CD14-positive monocyte (primary cell): ENCODE measurements at regions not wholly inside any gene's neighbourhood (a gene's known extent, or its start where the extent isn't known, plus 50 kb on each side); places are given as distances from the start of the nearest gene placed in this dataset.

ENCODE experiments used
- DNase-seq, 3 donors: peaks; one replicate each; pipeline ENCODE4 v3.0.0-alpha.2; 2011 to 2022
- H2AFZ ChIP-seq: 2 replicates; pipeline ENCODE4 v1.6.0; 2012; ENCODE audit warnings: mild to moderate bottlenecking, low read depth, low read length, inconsistent platforms; ENCODE audit not compliant: insufficient read depth, poor library complexity, severe bottlenecking
- H3K27ac ChIP-seq, 2 donors: 1 replicate in 1 of 2; 2 replicates in 1 of 2; pipeline ENCODE4 v1.5.1; 2012 to 2013; ENCODE audit warnings: low read length in 2 of 2, control low read depth in 1 of 2, inconsistent platforms in 1 of 2, low read depth in 1 of 2, mild to moderate bottlenecking in 1 of 2
- H3K27me3 ChIP-seq, 2 donors: one replicate each; pipeline versions ENCODE4 v1.6.0 to v1.6.1; 2011 to 2013; ENCODE audit warnings: low read length in 2 of 2; ENCODE audit not compliant: control insufficient read depth in 2 of 2, insufficient read depth in 2 of 2
- H3K36me3 ChIP-seq, 2 donors: replicated peaks in 1 of 2; 1 replicate in 1 of 2; 2 replicates in 1 of 2; pipeline versions ENCODE4 v1.5.1 to v1.6.1; 2012 to 2013; ENCODE audit warnings: low read length in 2 of 2, control low read depth in 1 of 2, inconsistent platforms in 1 of 2, mild to moderate bottlenecking in 1 of 2; ENCODE audit not compliant: insufficient read depth in 2 of 2, control insufficient read depth in 1 of 2
- H3K4me1 ChIP-seq, 2 donors: 1 replicate in 1 of 2; 2 replicates in 1 of 2; pipeline versions ENCODE4 v1.5.1 to v1.6.1; 2012 to 2013; ENCODE audit warnings: low read length in 2 of 2, control low read depth in 1 of 2, inconsistent platforms in 1 of 2, mild to moderate bottlenecking in 1 of 2, moderate library complexity in 1 of 2; ENCODE audit not compliant: insufficient read depth in 2 of 2, control insufficient read depth in 1 of 2
- H3K4me2 ChIP-seq: replicated peaks from 2 replicates; pipeline ENCODE3; 2012; ENCODE audit warnings: low read length, moderate library complexity, mild to moderate bottlenecking; ENCODE audit not compliant: poor library complexity, severe bottlenecking; ENCODE audit errors: extremely low read depth
- H3K4me3 ChIP-seq, 3 experiments: fragments of 200-600 bp in 1 of 3; sonication (generic) in 1 of 3; replicated peaks in 1 of 3; 1 replicate in 2 of 3; 2 replicates in 1 of 3; pipeline ENCODE4 v1.5.1; 2011 to 2013; ENCODE audit warnings: low read length in 3 of 3, mild to moderate bottlenecking in 3 of 3, control low read depth in 2 of 3, low read depth in 2 of 3, inconsistent platforms in 1 of 3, moderate library complexity in 1 of 3
- H3K79me2 ChIP-seq: 2 replicates; pipeline ENCODE4 v1.6.0; 2012; ENCODE audit warnings: mild to moderate bottlenecking, control low read depth, inconsistent platforms, low read length, moderate library complexity; ENCODE audit not compliant: insufficient read depth
- H3K9ac ChIP-seq: 2 replicates; pipeline ENCODE4 v1.6.0; 2017; ENCODE audit warnings: low read length, mild to moderate bottlenecking; ENCODE audit not compliant: insufficient read depth, poor library complexity, severe bottlenecking
- H3K9me3 ChIP-seq, 2 donors: replicated peaks in 1 of 2; 1 replicate in 1 of 2; 2 replicates in 1 of 2; pipeline versions ENCODE4 v1.5.1 to v1.6.1; 2012 to 2013; ENCODE audit warnings: low read length in 2 of 2, control low read depth in 1 of 2; ENCODE audit not compliant: control insufficient read depth in 1 of 2, insufficient read depth in 1 of 2
- H4K20me1 ChIP-seq: 2 replicates; pipeline ENCODE4 v1.6.0; 2012; ENCODE audit warnings: mild to moderate bottlenecking, low read length, control low read depth, moderate library complexity; ENCODE audit not compliant: insufficient read depth
- H3K27ac Mint-ChIP-seq, 7 donors: one replicate each; pipeline ENCODE4 v1.8.0; 2020; ENCODE audit warnings: mild to moderate bottlenecking in 7 of 7, mixed read lengths in 7 of 7, moderate library complexity in 6 of 7, inconsistent platforms in 2 of 7
- H3K27me3 Mint-ChIP-seq, 3 donors: one replicate each; pipeline ENCODE4 v1.8.0; 2021 to 2022; ENCODE audit warnings: low read depth in 3 of 3, mild to moderate bottlenecking in 3 of 3, mixed read lengths in 3 of 3, moderate library complexity in 3 of 3, inconsistent platforms in 1 of 3
- H3K36me3 Mint-ChIP-seq, 2 donors: one replicate each; pipeline ENCODE4 v1.8.0; 2020; ENCODE audit warnings: mixed read lengths in 2 of 2, inconsistent platforms in 1 of 2, mild to moderate bottlenecking in 1 of 2
- H3K4me1 Mint-ChIP-seq: one replicate; pipeline ENCODE4 v1.8.0; 2020; ENCODE audit warnings: mild to moderate bottlenecking, mixed read lengths
- H3K4me3 Mint-ChIP-seq, 2 donors: one replicate each; pipeline ENCODE4 v1.8.0; 2020; ENCODE audit warnings: mild to moderate bottlenecking in 2 of 2, mixed read lengths in 2 of 2, moderate library complexity in 1 of 2
- H3K9me3 Mint-ChIP-seq, 7 donors: one replicate each; pipeline ENCODE4 v1.8.0; 2020 to 2022; ENCODE audit warnings: mixed read lengths in 7 of 7, mild to moderate bottlenecking in 6 of 7, moderate library complexity in 6 of 7, inconsistent platforms in 2 of 7
- WGBS: methylation state at CpG from one replicate; pipeline ENCODE4 v1.1.5; 2013; ENCODE audit warnings: missing lambda C conversion rate; ENCODE audit not compliant: insufficient coverage; 5-methylcytosine and 5-hydroxymethylcytosine counted together
- intact Hi-C, 2 donors: fragments of 100-400 bp; cut with micrococcal nuclease; formaldehyde crosslinking; loops; one replicate each; pipeline versions ENCODE4 v1.15.0 to v1.15.1; 2023
- TF ChIP-seq, protein P1 (sequence below): fragments of 200-600 bp; IDR thresholded peaks from one replicate; pipeline ENCODE4 v1.8.0; 2022; ENCODE audit warnings: antibody characterized with exemption, mild to moderate bottlenecking

DNA sequence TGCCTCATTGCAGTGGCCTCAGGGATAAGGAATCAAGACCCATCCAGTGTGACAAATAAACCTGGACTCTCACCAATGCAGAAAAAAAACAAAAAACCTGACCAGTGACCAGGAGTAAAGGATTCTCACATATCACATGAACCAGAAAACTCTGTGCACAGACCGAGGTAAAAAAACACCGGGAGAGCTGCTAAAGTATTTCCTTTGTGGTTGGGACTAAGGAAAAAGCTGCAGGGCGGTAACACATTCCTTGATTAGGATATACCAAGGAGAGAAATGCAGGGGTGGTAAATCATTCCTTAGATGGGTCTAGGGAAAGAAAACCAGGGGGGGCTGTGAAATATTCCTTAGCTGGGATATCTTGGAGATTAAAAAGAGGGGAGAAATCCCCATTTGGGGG, 64.8 kb upstream of the ZNF85 start:
- Histone ChIP-seq H3K27me3 (no peaks in the 10 kb centered on the region), H3K9ac (no peak overlapping the region), H3K4me3 (no peak overlapping the region), H3K36me3 (no peaks in the 10 kb centered on the region), H2AFZ (no peak overlapping the region), H3K4me2 (no peak overlapping the region), H3K4me1 (no peaks in the 10 kb centered on the region), H4K20me1 (no peaks in the 10 kb centered on the region), H3K9me3 (peaks cover 38 to 54% of the 10 kb centered on the region in 2 donors), H3K27ac (no peak overlapping the region), H3K79me2 (no peaks in the 10 kb centered on the region)
- 85% methylated on average over 2 of the region's 3 CpGs for WGBS
- Mint-ChIP-seq H3K4me3 (no peak overlapping the region), H3K36me3 (no peaks in the 10 kb centered on the region), H3K27ac (no peak overlapping the region), H3K4me1 (no peaks in the 10 kb centered on the region), H3K27me3 (no peaks in the 10 kb centered on the region), H3K9me3 (peaks cover 41 to 76% (median 65%) of the 10 kb centered on the region in 7 donors)
- TF ChIP-seq, protein P1, sequence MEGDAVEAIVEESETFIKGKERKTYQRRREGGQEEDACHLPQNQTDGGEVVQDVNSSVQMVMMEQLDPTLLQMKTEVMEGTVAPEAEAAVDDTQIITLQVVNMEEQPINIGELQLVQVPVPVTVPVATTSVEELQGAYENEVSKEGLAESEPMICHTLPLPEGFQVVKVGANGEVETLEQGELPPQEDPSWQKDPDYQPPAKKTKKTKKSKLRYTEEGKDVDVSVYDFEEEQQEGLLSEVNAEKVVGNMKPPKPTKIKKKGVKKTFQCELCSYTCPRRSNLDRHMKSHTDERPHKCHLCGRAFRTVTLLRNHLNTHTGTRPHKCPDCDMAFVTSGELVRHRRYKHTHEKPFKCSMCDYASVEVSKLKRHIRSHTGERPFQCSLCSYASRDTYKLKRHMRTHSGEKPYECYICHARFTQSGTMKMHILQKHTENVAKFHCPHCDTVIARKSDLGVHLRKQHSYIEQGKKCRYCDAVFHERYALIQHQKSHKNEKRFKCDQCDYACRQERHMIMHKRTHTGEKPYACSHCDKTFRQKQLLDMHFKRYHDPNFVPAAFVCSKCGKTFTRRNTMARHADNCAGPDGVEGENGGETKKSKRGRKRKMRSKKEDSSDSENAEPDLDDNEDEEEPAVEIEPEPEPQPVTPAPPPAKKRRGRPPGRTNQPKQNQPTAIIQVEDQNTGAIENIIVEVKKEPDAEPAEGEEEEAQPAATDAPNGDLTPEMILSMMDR: no peak
- DNase-seq: no peak
- intact Hi-C loops: no loop called here

DNA sequence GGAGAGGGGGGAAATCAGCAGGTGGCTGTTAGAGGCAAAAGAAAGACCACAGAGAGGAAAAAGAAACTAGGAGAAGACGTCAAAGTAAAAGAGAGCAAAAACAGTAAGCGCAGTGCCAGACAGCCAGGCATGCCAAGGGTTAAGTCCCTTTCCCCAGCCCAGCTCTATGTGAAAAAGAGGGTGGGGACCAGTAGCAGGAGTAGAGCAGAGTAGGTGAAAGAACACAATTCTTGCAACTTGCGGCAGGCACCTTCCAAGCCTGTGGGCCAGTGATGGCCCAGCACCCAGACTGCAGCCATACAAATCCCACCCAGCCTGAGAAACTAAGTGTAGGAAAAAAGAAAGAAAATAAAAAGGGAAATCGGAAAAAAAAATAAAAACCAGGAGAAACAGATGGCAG, 64.2 kb upstream of the ZNF85 start:
- no peak overlapping the region for H3K27ac ChIP-seq
- no peak overlapping the region for H3K27ac Mint-ChIP-seq
- no peaks in the 10 kb centered on the region for H3K36me3 Mint-ChIP-seq
- no peak overlapping the region for H2AFZ ChIP-seq
- H3K27me3 ChIP-seq: no peaks in the 10 kb centered on the region
- no peak overlapping the region for H3K9ac ChIP-seq
- DNase-seq: no peak
- H3K4me3 Mint-ChIP-seq: no peak overlapping the region
- no peaks in the 10 kb centered on the region for H3K27me3 Mint-ChIP-seq
- H3K9me3 Mint-ChIP-seq: peaks cover 38 to 74% (median 62%) of the 10 kb centered on the region in 7 donors
- TF ChIP-seq, protein P1: no peak
- no peaks in the 10 kb centered on the region for H4K20me1 ChIP-seq
- WGBS: 100% methylated on average over 2 of the region's 4 CpGs
- no peak overlapping the region for H3K4me2 ChIP-seq
- no peaks in the 10 kb centered on the region for H3K79me2 ChIP-seq
- H3K4me3 ChIP-seq: no peak overlapping the region
- no peaks in the 10 kb centered on the region for H3K4me1 ChIP-seq
- peaks cover 43 to 59% of the 10 kb centered on the region in 2 donors for H3K9me3 ChIP-seq
- no peaks in the 10 kb centered on the region for H3K36me3 ChIP-seq
- intact Hi-C loops: no loop called here
- no peaks in the 10 kb centered on the region for H3K4me1 Mint-ChIP-seq
